ENCODE measurements at regions not wholly inside any gene's neighbourhood (a gene's known extent, or its start where the extent isn't known, plus 50 kb on each side); places are given as distances from the start of the nearest gene placed in this dataset.

DNA sequence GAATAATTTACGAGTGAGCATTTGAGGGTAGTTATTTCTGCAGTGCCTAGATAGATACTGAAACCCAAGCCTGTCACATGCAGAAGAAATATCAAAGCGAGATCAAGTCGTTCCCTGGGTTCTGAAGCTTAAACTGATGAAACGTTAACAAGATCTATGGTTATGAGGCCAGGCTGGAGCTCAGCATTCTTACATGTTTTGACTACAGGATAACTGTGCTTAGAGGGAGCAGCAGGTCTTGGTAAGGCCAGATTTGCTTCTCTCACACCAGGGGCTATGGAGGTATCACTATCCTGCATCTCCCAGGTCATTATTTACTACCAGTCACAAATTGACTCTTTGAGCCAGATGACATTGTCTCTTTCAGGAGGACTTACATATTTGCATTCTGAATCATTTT, 1401.4 kb upstream of the PRMT6 start:
- Histone ChIP-seq H2AFZ (0 out of 2 replicates have a peak overlapping the region, but pooled peaks have one; percentile 56), H3K27me3 (ENCODE audit: insufficient read depth, low read depth) (no peaks in the 10 kb centered on the region), H3K79me2 (ENCODE audit: low read depth) (no peaks in the 10 kb centered on the region), H3K4me1 (replicated peaks; ENCODE audit: insufficient read depth) (no peaks in the 10 kb centered on the region), H4K20me1 (ENCODE audit: insufficient read depth) (no peaks in the 10 kb centered on the region), H3K4me3 (no peak overlapping the region), H3F3A (ENCODE audit: insufficient read depth, low read depth) (no peaks in the 10 kb centered on the region), H3K4me2 (no peak overlapping the region), H3K36me3 (ENCODE audit: low read depth) (no peaks in the 10 kb centered on the region), H3K27ac (no peak overlapping the region), H3K9me3 (ENCODE audit: insufficient read depth, low read depth) (no peaks in the 10 kb centered on the region), H3K9me2 (ENCODE audit: insufficient read depth) (no peaks in the 10 kb centered on the region)
- BruUV-seq (replicated peaks): no TSS peak
- CTCF ChIA-PET: no interaction called here
- intact Hi-C loops (cut with micrococcal nuclease; ENCODE audit: unreplicated experiment): no loop called here
- POLR2A ChIA-PET (ENCODE audit: unreplicated experiment): no interaction called here
- DNase-seq: no peak
- TF ChIP-seq, protein P1, sequence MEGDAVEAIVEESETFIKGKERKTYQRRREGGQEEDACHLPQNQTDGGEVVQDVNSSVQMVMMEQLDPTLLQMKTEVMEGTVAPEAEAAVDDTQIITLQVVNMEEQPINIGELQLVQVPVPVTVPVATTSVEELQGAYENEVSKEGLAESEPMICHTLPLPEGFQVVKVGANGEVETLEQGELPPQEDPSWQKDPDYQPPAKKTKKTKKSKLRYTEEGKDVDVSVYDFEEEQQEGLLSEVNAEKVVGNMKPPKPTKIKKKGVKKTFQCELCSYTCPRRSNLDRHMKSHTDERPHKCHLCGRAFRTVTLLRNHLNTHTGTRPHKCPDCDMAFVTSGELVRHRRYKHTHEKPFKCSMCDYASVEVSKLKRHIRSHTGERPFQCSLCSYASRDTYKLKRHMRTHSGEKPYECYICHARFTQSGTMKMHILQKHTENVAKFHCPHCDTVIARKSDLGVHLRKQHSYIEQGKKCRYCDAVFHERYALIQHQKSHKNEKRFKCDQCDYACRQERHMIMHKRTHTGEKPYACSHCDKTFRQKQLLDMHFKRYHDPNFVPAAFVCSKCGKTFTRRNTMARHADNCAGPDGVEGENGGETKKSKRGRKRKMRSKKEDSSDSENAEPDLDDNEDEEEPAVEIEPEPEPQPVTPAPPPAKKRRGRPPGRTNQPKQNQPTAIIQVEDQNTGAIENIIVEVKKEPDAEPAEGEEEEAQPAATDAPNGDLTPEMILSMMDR (conservative IDR thresholded peaks at IDR 0.05): no peak
- no peak for TF ChIP-seq EZH2 (IDR thresholded peaks at IDR 0.05; ENCODE audit: low read depth)

DNA sequence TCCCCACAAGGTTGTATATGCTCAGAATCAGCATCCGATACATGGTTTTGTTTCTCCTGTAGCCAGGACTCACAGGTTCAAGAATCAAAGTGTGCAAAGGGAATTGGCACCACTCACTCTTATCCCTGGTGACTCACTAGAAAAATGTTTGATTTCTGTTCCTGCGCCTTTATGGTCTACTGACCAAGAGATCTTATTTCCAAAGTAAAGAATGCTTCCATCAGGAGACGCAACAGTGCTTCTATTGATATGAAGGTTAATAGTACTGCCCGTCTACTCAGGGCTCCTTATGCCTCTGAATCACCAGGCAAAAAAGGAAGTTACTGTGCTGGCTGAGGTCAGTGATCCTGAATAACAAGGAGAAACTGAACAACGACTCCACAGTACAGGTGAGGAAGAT, 1392.0 kb upstream of the PRMT6 start:
- H3K4me3 ChIP-seq: no peak overlapping the region
- H2AFZ ChIP-seq: no peak overlapping the region
- BruUV-seq (replicated peaks): no TSS peak
- no peaks in the 10 kb centered on the region for H3K4me1 ChIP-seq (replicated peaks; ENCODE audit: insufficient read depth)
- no peaks in the 10 kb centered on the region for H3K79me2 ChIP-seq (ENCODE audit: low read depth)
- TF ChIP-seq, protein P1 (conservative IDR thresholded peaks at IDR 0.05): no peak
- no peak for TF ChIP-seq EZH2 (IDR thresholded peaks at IDR 0.05; ENCODE audit: low read depth)
- H3K36me3 ChIP-seq (ENCODE audit: low read depth): no peaks in the 10 kb centered on the region
- ChIA-PET POLR2A (ENCODE audit: unreplicated experiment) (no interaction called here), CTCF (no interaction called here)
- no peak overlapping the region for H3K4me2 ChIP-seq
- H3K9me3 ChIP-seq (ENCODE audit: insufficient read depth, low read depth): no peaks in the 10 kb centered on the region; the same call in 1 of the 2 replicates
- intact Hi-C loops (cut with micrococcal nuclease; ENCODE audit: unreplicated experiment): no loop called here
- H3F3A ChIP-seq (ENCODE audit: insufficient read depth, low read depth): no peaks in the 10 kb centered on the region
- peak in 1 of 2 experiments; percentile 44 for DNase-seq
- peaks cover 2% of the 10 kb centered on the region; the same call in 1 of the 2 replicates for H3K9me2 ChIP-seq (ENCODE audit: insufficient read depth)
- H4K20me1 ChIP-seq (ENCODE audit: insufficient read depth): no peaks in the 10 kb centered on the region
- no peak overlapping the region for H3K27ac ChIP-seq
- no peaks in the 10 kb centered on the region for H3K27me3 ChIP-seq (ENCODE audit: insufficient read depth, low read depth)

DNA sequence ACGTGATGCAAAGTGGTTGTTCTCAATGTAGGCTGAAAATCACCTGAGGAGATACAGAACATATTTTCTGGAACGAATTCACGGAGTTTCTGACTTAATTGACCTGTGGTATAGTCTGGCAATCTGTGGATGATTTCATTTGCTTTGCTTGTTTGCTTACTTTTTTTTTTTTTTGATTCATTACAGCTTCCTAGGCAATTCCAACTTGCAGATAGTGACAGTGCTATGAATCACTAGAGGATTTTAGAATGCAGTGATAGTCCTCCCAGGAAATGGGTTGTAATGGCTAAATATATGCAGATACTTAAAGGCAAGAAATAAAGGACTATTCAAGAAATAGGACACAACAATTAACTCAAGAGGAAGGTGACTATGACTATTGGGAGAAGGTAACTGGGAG, 1378.1 kb upstream of the PRMT6 start:
- no peak for TF ChIP-seq EZH2 (IDR thresholded peaks at IDR 0.05; ENCODE audit: low read depth)
- TF ChIP-seq, protein P1 (conservative IDR thresholded peaks at IDR 0.05): no peak
- POLR2A ChIA-PET (ENCODE audit: unreplicated experiment): no interaction called here
- no TSS peak for BruUV-seq (replicated peaks)
- no peaks in the 10 kb centered on the region for H3K4me1 ChIP-seq (replicated peaks; ENCODE audit: insufficient read depth)
- intact Hi-C loops (cut with micrococcal nuclease; ENCODE audit: unreplicated experiment): no loop called here
- H3K36me3 ChIP-seq (ENCODE audit: low read depth): no peaks in the 10 kb centered on the region
- H3K9me3 ChIP-seq (ENCODE audit: insufficient read depth, low read depth): no peaks in the 10 kb centered on the region
- H3K4me2 ChIP-seq: no peak overlapping the region
- no peaks in the 10 kb centered on the region for H4K20me1 ChIP-seq (ENCODE audit: insufficient read depth)
- H3K9me2 ChIP-seq (ENCODE audit: insufficient read depth): no peaks in the 10 kb centered on the region
- H3K27ac ChIP-seq: no peak overlapping the region
- no peaks in the 10 kb centered on the region for H3K79me2 ChIP-seq (ENCODE audit: low read depth)
- no peak overlapping the region for H2AFZ ChIP-seq
- no peaks in the 10 kb centered on the region for H3F3A ChIP-seq (ENCODE audit: insufficient read depth, low read depth)
- H3K4me3 ChIP-seq: no peak overlapping the region
- no peaks in the 10 kb centered on the region for H3K27me3 ChIP-seq (ENCODE audit: insufficient read depth, low read depth)
- CTCF ChIA-PET: no interaction called here
- no peak for DNase-seq

Data from PC-9 (cell line).